WTC11 (cell line): ENCODE measurements at regions not wholly inside any gene's neighbourhood (a gene's known extent, or its start where the extent isn't known, plus 50 kb on each side); places are given as distances from the start of the nearest gene placed in this dataset.

Experiments
- CREB1 ChIP-seq: sonication (generic); formaldehyde crosslinking; IDR thresholded peaks from 2 replicates; pipeline ENCODE4 v1.8.0; 2023; ENCODE audit warnings: mild to moderate bottlenecking, missing genetic modification reagents
- ETV6 ChIP-seq: sonication (generic); formaldehyde crosslinking; IDR thresholded peaks from 2 replicates; pipeline ENCODE4 v1.8.1; 2022; ENCODE audit warnings: mild to moderate bottlenecking, missing genetic modification reagents
- FOXJ3 ChIP-seq: sonication (generic); formaldehyde crosslinking; IDR thresholded peaks from 2 replicates; pipeline ENCODE4 v1.9.0; 2021; ENCODE audit warnings: missing genetic modification reagents, mild to moderate bottlenecking, borderline replicate concordance
- JUN ChIP-seq: sonication (generic); formaldehyde crosslinking; IDR thresholded peaks from 2 replicates; pipeline ENCODE4 v1.8.0; 2023; ENCODE audit warnings: mild to moderate bottlenecking, missing genetic modification reagents
- KAT7 ChIP-seq: sonication (generic); formaldehyde crosslinking; IDR thresholded peaks from 2 replicates; pipeline ENCODE4 v1.8.1; 2023; ENCODE audit warnings: missing genetic modification reagents, mild to moderate bottlenecking, borderline replicate concordance
- SP1 ChIP-seq: sonication (generic); formaldehyde crosslinking; conservative IDR thresholded peaks from 2 replicates; pipeline ENCODE4 v1.8.1; 2022; ENCODE audit warnings: missing genetic modification reagents
- ZNF219 ChIP-seq: sonication (generic); formaldehyde crosslinking; IDR thresholded peaks from 2 replicates; pipeline ENCODE4 v1.8.0; 2023; ENCODE audit warnings: missing genetic modification reagents, mild to moderate bottlenecking, borderline replicate concordance
- TF ChIP-seq, protein P1 (sequence below): fragments of 200-600 bp; IDR thresholded peaks from 2 replicates; pipeline ENCODE4 v1.8.0; 2022; ENCODE audit warnings: antibody characterized with exemption
- TF ChIP-seq, protein P2 (sequence below): sonication (generic); formaldehyde crosslinking; IDR thresholded peaks from 2 replicates; pipeline ENCODE4 v1.8.0; 2022; ENCODE audit warnings: missing genetic modification reagents
- TF ChIP-seq, protein P3 (sequence below): sonication (generic); formaldehyde crosslinking; IDR thresholded peaks from 2 replicates; pipeline ENCODE4 v1.8.0; 2022; ENCODE audit warnings: mild to moderate bottlenecking, missing genetic modification reagents
- TF ChIP-seq, protein P4 (sequence below): sonication (generic); formaldehyde crosslinking; IDR thresholded peaks from 2 replicates; pipeline ENCODE4 v1.8.1; 2023; ENCODE audit warnings: mild to moderate bottlenecking, missing genetic modification reagents
- TF ChIP-seq, protein P5 (sequence below): sonication (generic); formaldehyde crosslinking; IDR thresholded peaks from 2 replicates; pipeline ENCODE4 v1.8.0; 2023; ENCODE audit warnings: missing genetic modification reagents
- TF ChIP-seq, protein P6 (sequence below): sonication (generic); formaldehyde crosslinking; IDR thresholded peaks from 2 replicates; pipeline ENCODE4 v1.8.1; 2022; ENCODE audit warnings: low read depth, missing genetic modification reagents, borderline replicate concordance

- TF ChIP-seq, protein P1, sequence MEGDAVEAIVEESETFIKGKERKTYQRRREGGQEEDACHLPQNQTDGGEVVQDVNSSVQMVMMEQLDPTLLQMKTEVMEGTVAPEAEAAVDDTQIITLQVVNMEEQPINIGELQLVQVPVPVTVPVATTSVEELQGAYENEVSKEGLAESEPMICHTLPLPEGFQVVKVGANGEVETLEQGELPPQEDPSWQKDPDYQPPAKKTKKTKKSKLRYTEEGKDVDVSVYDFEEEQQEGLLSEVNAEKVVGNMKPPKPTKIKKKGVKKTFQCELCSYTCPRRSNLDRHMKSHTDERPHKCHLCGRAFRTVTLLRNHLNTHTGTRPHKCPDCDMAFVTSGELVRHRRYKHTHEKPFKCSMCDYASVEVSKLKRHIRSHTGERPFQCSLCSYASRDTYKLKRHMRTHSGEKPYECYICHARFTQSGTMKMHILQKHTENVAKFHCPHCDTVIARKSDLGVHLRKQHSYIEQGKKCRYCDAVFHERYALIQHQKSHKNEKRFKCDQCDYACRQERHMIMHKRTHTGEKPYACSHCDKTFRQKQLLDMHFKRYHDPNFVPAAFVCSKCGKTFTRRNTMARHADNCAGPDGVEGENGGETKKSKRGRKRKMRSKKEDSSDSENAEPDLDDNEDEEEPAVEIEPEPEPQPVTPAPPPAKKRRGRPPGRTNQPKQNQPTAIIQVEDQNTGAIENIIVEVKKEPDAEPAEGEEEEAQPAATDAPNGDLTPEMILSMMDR, result no peak
- TF ChIP-seq KAT7 (CRISPR knock-in tag) (no peak), CREB1 (no peak), ZNF219 (CRISPR knock-in tag) (no peak), SP1 (CRISPR knock-in tag) (no peak), ETV6 (no peak), FOXJ3 (no peak), JUN (CRISPR knock-in tag) (no peak)
- TF ChIP-seq, protein P2, sequence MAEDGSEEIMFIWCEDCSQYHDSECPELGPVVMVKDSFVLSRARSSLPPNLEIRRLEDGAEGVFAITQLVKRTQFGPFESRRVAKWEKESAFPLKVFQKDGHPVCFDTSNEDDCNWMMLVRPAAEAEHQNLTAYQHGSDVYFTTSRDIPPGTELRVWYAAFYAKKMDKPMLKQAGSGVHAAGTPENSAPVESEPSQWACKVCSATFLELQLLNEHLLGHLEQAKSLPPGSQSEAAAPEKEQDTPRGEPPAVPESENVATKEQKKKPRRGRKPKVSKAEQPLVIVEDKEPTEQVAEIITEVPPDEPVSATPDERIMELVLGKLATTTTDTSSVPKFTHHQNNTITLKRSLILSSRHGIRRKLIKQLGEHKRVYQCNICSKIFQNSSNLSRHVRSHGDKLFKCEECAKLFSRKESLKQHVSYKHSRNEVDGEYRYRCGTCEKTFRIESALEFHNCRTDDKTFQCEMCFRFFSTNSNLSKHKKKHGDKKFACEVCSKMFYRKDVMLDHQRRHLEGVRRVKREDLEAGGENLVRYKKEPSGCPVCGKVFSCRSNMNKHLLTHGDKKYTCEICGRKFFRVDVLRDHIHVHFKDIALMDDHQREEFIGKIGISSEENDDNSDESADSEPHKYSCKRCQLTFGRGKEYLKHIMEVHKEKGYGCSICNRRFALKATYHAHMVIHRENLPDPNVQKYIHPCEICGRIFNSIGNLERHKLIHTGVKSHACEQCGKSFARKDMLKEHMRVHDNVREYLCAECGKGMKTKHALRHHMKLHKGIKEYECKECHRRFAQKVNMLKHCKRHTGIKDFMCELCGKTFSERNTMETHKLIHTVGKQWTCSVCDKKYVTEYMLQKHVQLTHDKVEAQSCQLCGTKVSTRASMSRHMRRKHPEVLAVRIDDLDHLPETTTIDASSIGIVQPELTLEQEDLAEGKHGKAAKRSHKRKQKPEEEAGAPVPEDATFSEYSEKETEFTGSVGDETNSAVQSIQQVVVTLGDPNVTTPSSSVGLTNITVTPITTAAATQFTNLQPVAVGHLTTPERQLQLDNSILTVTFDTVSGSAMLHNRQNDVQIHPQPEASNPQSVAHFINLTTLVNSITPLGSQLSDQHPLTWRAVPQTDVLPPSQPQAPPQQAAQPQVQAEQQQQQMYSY, result no peak
- TF ChIP-seq, protein P3, sequence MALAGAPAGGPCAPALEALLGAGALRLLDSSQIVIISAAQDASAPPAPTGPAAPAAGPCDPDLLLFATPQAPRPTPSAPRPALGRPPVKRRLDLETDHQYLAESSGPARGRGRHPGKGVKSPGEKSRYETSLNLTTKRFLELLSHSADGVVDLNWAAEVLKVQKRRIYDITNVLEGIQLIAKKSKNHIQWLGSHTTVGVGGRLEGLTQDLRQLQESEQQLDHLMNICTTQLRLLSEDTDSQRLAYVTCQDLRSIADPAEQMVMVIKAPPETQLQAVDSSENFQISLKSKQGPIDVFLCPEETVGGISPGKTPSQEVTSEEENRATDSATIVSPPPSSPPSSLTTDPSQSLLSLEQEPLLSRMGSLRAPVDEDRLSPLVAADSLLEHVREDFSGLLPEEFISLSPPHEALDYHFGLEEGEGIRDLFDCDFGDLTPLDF (CRISPR knock-in tag), result no peak
- TF ChIP-seq, protein P4, sequence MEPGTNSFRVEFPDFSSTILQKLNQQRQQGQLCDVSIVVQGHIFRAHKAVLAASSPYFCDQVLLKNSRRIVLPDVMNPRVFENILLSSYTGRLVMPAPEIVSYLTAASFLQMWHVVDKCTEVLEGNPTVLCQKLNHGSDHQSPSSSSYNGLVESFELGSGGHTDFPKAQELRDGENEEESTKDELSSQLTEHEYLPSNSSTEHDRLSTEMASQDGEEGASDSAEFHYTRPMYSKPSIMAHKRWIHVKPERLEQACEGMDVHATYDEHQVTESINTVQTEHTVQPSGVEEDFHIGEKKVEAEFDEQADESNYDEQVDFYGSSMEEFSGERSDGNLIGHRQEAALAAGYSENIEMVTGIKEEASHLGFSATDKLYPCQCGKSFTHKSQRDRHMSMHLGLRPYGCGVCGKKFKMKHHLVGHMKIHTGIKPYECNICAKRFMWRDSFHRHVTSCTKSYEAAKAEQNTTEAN (CRISPR knock-in tag), result no peak
- TF ChIP-seq, protein P5, sequence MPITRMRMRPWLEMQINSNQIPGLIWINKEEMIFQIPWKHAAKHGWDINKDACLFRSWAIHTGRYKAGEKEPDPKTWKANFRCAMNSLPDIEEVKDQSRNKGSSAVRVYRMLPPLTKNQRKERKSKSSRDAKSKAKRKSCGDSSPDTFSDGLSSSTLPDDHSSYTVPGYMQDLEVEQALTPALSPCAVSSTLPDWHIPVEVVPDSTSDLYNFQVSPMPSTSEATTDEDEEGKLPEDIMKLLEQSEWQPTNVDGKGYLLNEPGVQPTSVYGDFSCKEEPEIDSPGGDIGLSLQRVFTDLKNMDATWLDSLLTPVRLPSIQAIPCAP, result no peak
- TF ChIP-seq, protein P6, sequence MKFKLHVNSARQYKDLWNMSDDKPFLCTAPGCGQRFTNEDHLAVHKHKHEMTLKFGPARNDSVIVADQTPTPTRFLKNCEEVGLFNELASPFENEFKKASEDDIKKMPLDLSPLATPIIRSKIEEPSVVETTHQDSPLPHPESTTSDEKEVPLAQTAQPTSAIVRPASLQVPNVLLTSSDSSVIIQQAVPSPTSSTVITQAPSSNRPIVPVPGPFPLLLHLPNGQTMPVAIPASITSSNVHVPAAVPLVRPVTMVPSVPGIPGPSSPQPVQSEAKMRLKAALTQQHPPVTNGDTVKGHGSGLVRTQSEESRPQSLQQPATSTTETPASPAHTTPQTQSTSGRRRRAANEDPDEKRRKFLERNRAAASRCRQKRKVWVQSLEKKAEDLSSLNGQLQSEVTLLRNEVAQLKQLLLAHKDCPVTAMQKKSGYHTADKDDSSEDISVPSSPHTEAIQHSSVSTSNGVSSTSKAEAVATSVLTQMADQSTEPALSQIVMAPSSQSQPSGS, result no peak
Measured at GRCh38 chr5:17837757-17838156, 203.5 kb downstream of the TAF11L14 start.
